NCI-H1105 (cell line): ENCODE measurements at regions not wholly inside any gene's neighbourhood (a gene's known extent, or its start where the extent isn't known, plus 50 kb on each side); places are given as distances from the start of the nearest gene placed in this dataset.
A peak's percentile ranks its signal among the peaks of the same experiment; 100 is the strongest.

ENCODE experiments used
- DNase-seq: peaks from one replicate; lab custom pipeline; 2025; lab: John Stamatoyannopoulos, UW

DNA sequence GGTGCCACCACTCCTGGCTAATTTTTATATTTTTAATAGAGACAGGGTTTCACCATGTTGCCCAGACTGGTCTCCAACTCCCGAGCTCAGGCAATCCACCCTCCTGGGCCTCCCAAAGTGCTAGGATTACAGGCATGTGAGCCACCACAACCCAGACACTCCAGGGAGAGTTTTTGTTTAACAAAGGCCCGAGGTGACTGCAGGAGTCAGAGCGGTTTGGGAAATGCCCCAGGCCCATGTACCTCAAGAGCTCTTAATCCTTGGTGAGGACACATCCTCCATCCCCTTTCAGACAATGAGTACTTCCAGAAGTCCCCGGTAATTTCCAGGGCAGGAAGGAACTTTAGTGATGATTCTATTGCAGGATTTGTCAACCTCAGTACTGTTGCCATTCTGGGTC is 176.0 kb downstream of the ESRRB start:
- no peak for DNase-seq

DNA sequence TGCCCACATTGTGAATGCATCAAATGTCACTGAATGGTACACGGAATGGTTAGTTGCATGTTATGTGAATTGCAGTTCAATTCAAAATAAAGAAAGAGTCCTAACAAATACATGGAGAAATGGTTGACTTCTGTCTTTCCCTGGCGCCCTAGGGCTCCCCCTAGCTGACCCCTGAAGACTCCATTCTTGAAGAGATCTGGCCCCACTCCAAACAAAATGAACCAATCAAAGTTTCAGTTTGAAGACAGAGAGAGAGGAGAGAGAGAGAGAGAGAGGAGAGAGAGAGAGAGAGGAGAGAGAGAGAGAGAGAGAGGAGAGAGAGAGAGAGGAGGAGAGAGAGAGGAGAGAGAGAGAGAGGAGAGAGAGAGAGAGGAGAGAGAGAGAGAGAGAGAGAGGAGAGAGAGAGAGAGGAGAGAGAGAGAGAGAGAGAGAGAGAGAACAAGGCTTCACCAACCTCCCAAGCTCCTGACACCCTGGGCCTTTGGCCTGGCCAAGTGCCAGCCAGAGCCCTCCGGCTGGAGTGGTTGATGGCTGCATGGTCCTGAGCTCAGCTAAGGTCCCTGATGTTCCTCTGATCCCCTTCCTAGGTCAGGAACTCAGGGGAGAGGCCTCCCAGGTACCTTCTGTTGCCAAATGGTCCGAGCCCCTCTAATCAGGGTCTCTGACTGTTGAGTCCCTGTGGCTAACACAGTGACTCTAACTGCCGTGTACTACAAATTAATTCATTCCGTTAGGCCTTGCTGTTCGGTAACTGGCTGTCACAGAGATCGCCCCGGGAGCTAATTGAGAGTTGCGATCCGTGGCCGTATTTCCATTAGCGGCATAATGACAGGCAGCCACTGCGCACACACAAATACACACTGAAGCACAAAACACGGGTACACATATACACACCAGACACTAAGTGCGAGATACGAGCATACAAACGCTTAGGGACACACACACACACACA is 188.8 kb downstream of the ESRRB start:
- DNase-seq, result no peak

DNA sequence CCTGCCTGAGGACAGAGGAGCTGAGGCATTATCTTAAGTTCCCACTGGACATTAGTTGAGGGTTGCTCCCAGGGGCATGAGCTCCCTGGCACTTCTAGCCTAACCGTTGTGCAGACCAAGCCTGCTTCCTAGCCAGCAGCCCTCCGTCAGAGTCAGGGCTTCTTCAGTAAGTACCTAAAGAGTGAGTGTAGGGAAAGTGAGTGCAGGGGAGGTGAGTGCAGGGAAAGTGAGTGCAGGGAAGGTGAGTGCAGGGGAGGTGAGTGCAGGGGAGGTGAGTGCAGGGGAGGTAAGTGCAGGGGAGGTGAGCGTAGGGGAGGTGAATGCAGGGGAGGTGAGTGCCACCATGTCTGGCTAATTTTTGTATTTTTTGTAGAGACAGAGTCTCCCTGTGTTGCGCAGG is 190.5 kb downstream of the ESRRB start:
- no peak for DNase-seq

GRCh38 chr14:76574416-76575095 is 186.7 kb upstream of the VASH1 start:
- DNase-seq, result no peak

DNA sequence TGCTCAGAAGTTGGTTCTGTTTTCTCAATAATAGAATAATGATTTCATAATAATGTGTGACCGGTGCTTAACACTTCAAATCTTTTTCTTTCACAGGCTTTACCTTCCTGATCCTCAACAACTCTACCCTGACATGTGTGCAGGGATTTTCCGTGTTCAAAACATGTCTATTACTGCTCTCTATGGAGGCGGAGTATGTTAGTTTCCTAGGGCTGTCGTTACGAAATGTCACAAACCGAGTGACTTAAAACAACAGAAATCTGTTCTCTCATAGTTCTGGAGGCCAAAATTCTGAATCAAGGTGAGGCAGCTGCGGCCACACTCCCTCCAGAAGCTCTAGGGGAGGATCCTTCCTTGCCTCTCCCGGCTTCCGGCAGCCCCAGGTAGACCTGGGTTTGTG is 186.2 kb upstream of the VASH1 start:
- no peak for DNase-seq

DNA sequence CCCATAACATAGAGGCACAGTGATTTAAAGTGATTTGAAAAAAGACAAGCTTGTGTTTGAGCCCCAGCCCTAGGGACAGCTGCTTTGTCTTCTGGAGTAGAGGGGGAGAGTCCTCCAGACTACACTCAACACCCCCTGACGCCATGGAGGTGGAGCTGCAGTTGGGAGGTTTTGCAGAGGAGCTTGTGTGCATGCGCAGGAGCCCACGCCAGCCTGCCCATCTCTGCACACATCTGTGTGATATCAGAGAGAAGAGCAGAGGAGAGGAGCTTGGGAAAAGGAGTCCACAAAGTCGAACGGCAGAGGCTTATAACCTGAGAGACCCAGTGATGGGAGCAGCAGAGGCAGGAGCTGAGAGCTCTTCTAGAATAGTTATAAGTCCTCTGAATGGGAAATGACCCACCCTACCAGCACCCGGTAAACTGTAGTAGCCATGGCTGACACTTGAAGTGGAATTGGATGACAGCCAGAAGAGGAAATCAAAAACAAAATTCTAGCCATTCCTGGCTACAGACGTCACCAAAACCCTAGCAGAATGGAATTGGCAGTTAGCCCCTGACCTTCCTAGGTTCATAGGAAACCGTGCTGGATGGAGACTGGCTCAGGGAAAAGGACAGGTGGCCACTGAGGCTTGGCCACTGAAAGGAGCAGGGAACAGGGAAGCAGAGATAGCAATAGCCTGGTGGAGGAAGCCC is 185.1 kb upstream of the VASH1 start:
- DNase-seq, result peak; percentile 68

DNA sequence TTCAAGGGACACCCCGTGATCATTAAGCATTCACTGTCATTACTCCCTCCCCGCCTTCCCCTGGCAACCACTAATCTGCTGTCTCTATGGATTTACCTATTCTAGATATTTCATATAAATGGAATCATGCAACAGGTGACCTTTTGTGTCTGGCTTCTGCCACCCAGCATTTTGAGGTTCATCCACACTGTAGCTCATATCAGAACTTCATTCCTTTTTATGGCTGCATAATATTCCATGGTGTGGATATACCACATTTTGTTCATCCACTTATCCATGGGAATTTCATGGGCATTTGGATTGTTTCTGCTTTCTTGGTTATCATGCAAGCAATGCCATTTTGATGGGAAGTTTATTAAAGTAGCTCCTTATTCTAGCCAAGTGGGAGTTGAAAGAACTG is 184.2 kb upstream of the VASH1 start:
- DNase-seq, result no peak

GRCh38 chr14:76577837-76578236 is 183.4 kb upstream of the VASH1 start:
- no peak for DNase-seq

DNA sequence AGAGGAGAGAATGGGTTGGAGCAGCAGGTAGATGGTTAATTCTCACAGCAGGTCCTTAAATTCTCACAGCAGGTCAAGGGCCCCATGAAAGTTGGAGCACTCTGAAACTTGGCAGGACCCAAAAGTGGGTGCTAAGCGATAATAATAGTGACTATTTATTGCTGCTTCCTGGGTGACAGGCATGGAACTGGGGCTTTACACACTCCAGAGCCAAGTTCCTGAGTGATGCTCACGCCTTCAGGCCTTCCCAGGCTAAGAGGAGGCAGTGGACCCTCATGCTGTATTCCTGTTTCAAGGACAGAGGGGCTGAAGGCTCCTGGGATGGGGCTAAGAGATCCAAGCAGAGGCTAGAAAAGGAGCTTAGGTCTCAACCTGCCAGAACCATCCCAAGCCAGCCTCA is 180.9 kb upstream of the VASH1 start:
- DNase-seq, result no peak

GRCh38 chr14:76580967-76581366 is 180.3 kb upstream of the VASH1 start:
- DNase-seq, result no peak

GRCh38 chr14:76581592-76581991 is 179.7 kb upstream of the VASH1 start:
- DNase-seq, result no peak

GRCh38 chr14:76582447-76582846 is 178.8 kb upstream of the VASH1 start:
- no peak for DNase-seq

DNA sequence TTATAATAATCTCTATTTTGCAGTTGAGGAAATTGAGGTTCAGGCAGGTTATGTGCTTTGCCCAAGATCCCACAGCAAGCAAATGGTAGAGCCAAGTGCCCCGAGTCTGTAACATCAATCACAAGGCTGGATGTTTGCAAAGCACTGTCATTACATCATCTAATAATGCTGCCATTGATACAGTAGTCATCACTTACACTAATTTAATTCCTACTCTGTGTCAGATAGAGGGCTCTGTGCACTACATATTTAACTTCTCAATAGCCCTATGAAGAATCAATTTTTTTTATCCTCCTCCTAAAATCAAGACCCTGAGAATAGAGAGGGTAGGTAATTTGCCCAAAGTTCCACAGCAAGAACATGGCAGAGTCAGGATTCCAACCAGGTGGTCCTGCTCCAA is 178.1 kb upstream of the VASH1 start:
- no peak for DNase-seq

- no peak for DNase-seq
Observed at GRCh38 chr14:76583805-76584204, 177.5 kb upstream of the VASH1 start.

- DNase-seq, result peak; percentile 51
Observed at GRCh38 chr14:76584271-76584702, 177.0 kb upstream of the VASH1 start.

GRCh38 chr14:76585616-76586015 is 175.7 kb upstream of the VASH1 start:
- no peak for DNase-seq

DNA sequence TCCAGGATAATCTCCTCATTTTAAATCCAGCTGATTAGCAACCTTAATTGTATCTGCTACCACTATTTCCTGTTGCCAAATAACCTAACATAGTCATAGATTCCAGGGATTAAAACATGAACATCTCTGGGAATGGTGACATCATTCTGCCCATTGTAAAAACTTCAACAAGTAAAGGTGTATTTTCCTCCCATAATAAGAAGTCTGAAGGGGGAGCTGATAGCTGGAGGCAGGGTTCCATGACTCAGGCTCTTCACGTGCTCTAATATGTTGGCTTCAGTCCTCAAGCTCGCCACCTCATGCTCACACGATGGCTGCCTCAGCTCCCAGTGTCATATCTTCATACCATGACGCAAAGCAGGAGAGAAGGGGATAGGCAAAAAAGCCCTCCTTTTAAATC is 172.0 kb upstream of the VASH1 start:
- no peak for DNase-seq

DNA sequence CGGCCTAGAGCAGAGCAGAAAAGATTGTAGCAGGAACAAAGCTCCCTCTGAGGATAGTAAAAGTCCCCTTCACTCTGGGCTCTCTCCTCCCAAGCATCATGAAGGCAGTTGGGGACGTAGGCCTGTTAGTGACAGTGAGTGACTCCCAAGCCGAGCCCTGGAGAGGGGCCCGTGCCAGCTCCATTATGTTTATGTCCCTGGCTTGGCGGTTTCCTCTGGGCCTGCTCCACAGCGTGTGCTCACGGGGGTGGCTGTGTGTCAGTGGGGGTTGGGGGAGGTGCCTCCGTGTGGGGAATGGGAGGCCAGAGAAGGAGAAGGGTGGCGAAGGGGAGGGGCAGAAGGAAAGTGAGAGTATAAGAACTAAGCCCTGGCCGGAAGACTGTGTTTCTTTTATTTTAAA is 170.0 kb upstream of the VASH1 start:
- DNase-seq, result no peak

- no peak for DNase-seq
Observed at GRCh38 chr14:76595266-76595665, 166.0 kb upstream of the VASH1 start.

GRCh38 chr14:76597387-76597786 is 163.9 kb upstream of the VASH1 start:
- DNase-seq, result no peak

DNA sequence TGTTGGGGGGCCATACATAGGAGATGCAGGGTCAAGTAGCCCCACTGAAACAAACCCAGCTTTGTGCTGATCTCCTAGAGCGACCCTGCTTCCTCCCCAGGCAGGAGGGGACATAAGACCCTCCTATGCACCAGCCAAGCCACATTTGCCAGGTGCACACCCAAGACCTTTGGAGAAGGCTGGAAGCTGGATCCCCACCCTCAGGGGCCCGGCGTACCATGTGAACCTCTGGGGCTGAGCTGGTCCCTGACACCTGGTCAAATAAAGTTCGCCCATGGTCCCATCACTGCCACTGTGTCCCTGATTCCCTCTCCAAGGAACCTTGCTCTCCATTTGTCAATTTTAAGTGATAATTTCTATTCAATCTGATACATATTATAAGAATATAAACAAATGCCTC is 162.1 kb upstream of the VASH1 start:
- no peak for DNase-seq

DNA sequence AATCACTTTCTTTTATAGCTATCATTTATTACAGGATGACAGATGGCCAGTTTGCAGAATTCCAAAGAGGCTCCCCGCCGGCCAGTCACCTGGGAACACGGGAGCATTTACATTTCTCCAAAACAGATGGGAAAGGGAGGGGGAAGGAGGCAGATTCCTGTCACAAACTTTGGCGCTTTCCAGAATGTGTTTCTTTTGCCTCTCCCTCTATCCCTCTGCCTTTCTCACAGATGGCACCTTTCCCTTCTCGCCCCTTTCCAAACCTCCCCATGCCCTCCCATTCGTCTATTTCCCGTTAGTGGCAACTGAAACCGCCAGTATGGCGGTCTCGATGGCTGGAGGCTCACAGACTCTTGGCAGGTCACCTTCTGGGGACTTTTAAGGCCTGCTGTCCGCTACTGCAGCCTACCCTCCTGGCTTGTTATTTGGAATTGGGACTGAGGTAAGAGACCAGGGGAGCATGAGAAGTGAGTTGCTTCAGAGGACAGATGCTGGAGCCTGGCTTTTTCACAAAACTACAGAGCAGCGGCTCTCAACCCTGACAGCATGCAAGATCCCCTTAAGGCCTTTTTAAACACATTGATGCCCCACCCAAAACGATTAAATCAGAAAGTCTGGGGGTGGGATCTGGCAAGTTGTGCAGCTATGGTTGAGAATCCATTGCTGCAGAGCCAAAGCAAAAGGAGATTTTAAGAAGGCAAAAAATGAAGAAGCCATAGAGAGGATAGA is 161.5 kb upstream of the VASH1 start:
- DNase-seq, result no peak
